ENCODE measurements at regions not wholly inside any gene's neighbourhood (a gene's known extent, or its start where the extent isn't known, plus 50 kb on each side); places are given as distances from the start of the nearest gene placed in this dataset.

DNA sequence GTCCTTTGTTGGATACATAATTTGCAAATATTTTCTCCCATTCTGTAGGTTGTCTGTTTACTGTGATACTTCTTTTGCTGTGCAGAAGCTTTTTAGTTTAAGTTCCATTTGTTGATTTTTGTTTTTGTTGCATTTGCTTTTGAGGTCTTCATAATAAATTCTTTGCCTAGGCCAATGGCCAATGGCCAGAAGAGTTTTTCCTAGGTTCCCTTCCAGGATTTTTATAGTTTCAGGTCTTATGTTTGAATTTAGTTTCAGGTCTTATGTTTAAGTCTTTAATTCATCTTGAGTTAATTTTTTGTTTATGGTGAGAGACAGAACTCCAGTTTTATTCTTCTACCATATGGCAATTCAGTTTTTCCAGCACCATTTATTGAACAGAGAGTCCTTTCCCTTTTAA is 90.1 kb upstream of the GOT2 start:
- H3K4me3 Mint-ChIP-seq (ENCODE audit: unreplicated experiment) = no peak overlapping the region
- TF ChIP-seq, protein P1, sequence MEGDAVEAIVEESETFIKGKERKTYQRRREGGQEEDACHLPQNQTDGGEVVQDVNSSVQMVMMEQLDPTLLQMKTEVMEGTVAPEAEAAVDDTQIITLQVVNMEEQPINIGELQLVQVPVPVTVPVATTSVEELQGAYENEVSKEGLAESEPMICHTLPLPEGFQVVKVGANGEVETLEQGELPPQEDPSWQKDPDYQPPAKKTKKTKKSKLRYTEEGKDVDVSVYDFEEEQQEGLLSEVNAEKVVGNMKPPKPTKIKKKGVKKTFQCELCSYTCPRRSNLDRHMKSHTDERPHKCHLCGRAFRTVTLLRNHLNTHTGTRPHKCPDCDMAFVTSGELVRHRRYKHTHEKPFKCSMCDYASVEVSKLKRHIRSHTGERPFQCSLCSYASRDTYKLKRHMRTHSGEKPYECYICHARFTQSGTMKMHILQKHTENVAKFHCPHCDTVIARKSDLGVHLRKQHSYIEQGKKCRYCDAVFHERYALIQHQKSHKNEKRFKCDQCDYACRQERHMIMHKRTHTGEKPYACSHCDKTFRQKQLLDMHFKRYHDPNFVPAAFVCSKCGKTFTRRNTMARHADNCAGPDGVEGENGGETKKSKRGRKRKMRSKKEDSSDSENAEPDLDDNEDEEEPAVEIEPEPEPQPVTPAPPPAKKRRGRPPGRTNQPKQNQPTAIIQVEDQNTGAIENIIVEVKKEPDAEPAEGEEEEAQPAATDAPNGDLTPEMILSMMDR (IDR thresholded peaks at IDR 0.05; ENCODE audit: partially characterized antibody, unreplicated experiment) = no peak
- peaks cover 2% of the 10 kb centered on the region for H3K27me3 Mint-ChIP-seq (ENCODE audit: unreplicated experiment)
- H3K9me3 Mint-ChIP-seq (ENCODE audit: unreplicated experiment) = peaks cover 6% of the 10 kb centered on the region
- no peaks in the 10 kb centered on the region for H3K4me1 Mint-ChIP-seq (ENCODE audit: low read depth, unreplicated experiment)
- no peak for DNase-seq
- peaks cover 5% of the 10 kb centered on the region for H3K36me3 Mint-ChIP-seq (ENCODE audit: unreplicated experiment)
- H3K27ac Mint-ChIP-seq (ENCODE audit: unreplicated experiment) = no peak overlapping the region

DNA sequence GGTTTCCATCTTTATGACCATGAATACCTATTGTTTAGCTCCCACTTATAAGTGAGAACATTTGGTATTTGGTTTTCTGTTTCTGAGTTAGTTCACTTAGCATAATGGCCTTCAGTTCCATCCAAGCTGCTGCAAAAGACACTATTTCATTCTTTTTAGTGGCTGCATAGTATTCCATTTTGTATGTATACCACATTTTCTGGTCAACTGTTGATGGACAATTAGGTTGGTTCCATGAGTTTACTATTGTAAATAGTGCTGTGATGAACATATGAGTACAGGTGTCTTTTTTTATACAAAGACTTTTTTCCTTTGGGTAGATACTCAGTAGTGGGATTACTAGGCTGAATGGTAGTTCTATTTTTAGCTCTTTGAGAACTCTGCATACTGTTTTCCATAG is 87.8 kb upstream of the GOT2 start:
- no peak overlapping the region for H3K4me3 Mint-ChIP-seq (ENCODE audit: unreplicated experiment)
- peaks cover 6% of the 10 kb centered on the region for H3K9me3 Mint-ChIP-seq (ENCODE audit: unreplicated experiment)
- H3K4me1 Mint-ChIP-seq (ENCODE audit: low read depth, unreplicated experiment) = no peaks in the 10 kb centered on the region
- no peak overlapping the region for H3K27ac Mint-ChIP-seq (ENCODE audit: unreplicated experiment)
- TF ChIP-seq, protein P1 (IDR thresholded peaks at IDR 0.05; ENCODE audit: partially characterized antibody, unreplicated experiment) = no peak
- no peak for DNase-seq
- peaks cover 5% of the 10 kb centered on the region for H3K36me3 Mint-ChIP-seq (ENCODE audit: unreplicated experiment)
- peaks cover 2% of the 10 kb centered on the region for H3K27me3 Mint-ChIP-seq (ENCODE audit: unreplicated experiment)

DNA sequence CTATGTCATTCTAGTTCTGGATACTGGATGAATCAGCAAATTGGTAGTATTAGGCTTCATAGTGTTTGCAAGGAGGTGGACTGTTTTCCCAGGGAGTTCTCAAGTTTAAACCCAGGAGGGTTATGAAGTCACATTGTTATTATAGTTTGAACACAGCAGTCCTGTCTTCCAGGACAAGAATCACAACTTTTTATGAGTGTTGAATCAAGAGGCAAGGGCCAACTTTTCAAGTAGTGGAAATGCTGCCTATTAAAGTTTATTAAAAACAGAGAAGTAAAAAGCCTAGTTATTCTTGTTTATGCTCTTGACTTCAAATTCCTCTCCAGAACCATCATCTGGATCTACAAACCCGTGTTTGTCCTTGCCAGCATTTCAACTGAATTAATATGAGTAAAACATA is 86.3 kb upstream of the GOT2 start:
- no peaks in the 10 kb centered on the region for H3K4me1 Mint-ChIP-seq (ENCODE audit: low read depth, unreplicated experiment)
- TF ChIP-seq, protein P1 (IDR thresholded peaks at IDR 0.05; ENCODE audit: partially characterized antibody, unreplicated experiment) = no peak
- H3K27ac Mint-ChIP-seq (ENCODE audit: unreplicated experiment) = no peak overlapping the region
- peaks cover 6% of the 10 kb centered on the region for H3K9me3 Mint-ChIP-seq (ENCODE audit: unreplicated experiment)
- peaks cover 2% of the 10 kb centered on the region for H3K27me3 Mint-ChIP-seq (ENCODE audit: unreplicated experiment)
- no peak for DNase-seq
- no peak overlapping the region for H3K4me3 Mint-ChIP-seq (ENCODE audit: unreplicated experiment)
- peaks cover 5% of the 10 kb centered on the region for H3K36me3 Mint-ChIP-seq (ENCODE audit: unreplicated experiment)

DNA sequence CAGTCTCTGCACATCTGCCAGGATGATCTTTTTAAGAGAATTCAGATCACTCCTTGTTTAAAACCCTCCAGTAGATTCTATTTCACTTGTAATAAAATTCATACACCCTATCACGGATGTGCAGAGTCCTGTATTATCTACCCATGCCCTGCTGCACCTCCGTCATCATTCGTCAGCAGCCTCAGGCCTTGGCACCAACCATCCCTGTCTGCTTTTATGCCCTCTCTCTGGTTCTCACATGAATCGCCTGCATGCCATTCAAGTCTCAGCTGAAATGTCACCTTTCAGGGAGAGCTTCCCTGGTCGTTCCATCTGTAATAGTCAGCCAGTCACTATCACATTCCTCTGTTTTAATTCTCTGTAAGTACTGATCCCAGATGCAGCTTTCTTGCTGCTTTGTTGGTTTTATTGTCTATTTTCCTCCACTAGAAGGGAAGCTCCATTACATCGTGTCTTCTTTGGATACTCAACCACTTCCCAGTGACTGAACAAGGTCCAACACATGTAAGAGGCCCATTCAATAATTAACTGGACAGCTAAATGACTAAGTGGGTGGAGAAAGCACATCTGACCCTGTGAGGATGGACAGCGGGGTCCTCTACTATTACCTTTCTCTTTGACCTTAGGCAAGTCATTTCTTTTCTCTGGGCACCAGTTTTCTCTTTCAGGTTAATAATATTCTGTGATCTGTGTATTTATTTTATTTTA is 81.2 kb upstream of the GOT2 start:
- DNase-seq = no peak
- Mint-ChIP-seq H3K4me3 (ENCODE audit: unreplicated experiment) (no peak overlapping the region), H3K27ac (ENCODE audit: unreplicated experiment) (no peak overlapping the region), H3K9me3 (ENCODE audit: unreplicated experiment) (no peaks in the 10 kb centered on the region), H3K4me1 (ENCODE audit: low read depth, unreplicated experiment) (no peaks in the 10 kb centered on the region), H3K36me3 (ENCODE audit: unreplicated experiment) (no peaks in the 10 kb centered on the region), H3K27me3 (ENCODE audit: unreplicated experiment) (no peaks in the 10 kb centered on the region)
- TF ChIP-seq, protein P1 (IDR thresholded peaks at IDR 0.05; ENCODE audit: partially characterized antibody, unreplicated experiment) = no peak

DNA sequence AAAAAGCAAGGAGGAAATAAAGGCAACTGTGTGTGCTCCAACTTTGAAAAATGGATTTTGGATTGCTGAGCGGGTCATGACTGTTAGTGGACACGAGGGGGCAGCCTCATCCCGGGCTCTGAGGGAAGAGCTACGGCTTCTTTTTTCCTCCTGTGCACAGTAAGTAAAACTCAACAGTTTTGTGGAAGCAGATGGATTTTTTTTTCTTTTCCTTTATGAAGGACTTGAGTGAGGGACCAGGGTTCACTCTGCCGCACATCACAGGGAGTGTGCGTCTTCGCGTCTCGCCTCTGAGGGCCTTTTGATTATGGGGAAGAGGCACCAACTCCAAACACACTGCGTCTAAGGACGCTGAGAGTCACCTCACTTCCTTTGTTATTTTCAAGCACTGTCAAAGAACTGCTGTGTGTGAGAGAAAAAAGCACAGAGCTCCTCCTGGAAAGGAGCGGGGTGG is 80.3 kb upstream of the GOT2 start:
- Mint-ChIP-seq H3K27ac (ENCODE audit: unreplicated experiment) (peak overlapping the region; percentile 54), H3K27me3 (ENCODE audit: unreplicated experiment) (no peaks in the 10 kb centered on the region), H3K9me3 (ENCODE audit: unreplicated experiment) (no peaks in the 10 kb centered on the region), H3K36me3 (ENCODE audit: unreplicated experiment) (no peaks in the 10 kb centered on the region), H3K4me1 (ENCODE audit: low read depth, unreplicated experiment) (no peaks in the 10 kb centered on the region), H3K4me3 (ENCODE audit: unreplicated experiment) (peak overlapping the region; percentile 58)
- peak; percentile 61 for DNase-seq
- TF ChIP-seq, protein P1 (IDR thresholded peaks at IDR 0.05; ENCODE audit: partially characterized antibody, unreplicated experiment) = peak; percentile 85

All from glutamatergic neuron (in vitro differentiated cells).